Fibroblast of mammary gland (primary cell): ENCODE measurements at regions not wholly inside any gene's neighbourhood (a gene's known extent, or its start where the extent isn't known, plus 50 kb on each side); places are given as distances from the start of the nearest gene placed in this dataset.
"Not testable (repeated sequence)": the region's sequence is repeated elsewhere in the genome, so short reads cannot be mapped to it uniquely, and the experiment has no call there.

ENCODE experiments used
- DNase-seq: peaks from one replicate; pipeline ENCODE4 v3.0.0-alpha.2; 2010; ENCODE audit warnings: low read depth
- H3K4me3 ChIP-seq: 2 replicates; pipeline ENCODE4 v1.5.1; 2011; ENCODE audit warnings: low read depth, mild to moderate bottlenecking, low read length, moderate library complexity; ENCODE audit not compliant: control insufficient read depth
- TF ChIP-seq, protein P1 (sequence below): conservative IDR thresholded peaks from 2 replicates; pipeline ENCODE4 v1.5.1; 2011; ENCODE audit warnings: low read depth, low read length, inconsistent platforms; ENCODE audit not compliant: control insufficient read depth, insufficient read depth

DNA sequence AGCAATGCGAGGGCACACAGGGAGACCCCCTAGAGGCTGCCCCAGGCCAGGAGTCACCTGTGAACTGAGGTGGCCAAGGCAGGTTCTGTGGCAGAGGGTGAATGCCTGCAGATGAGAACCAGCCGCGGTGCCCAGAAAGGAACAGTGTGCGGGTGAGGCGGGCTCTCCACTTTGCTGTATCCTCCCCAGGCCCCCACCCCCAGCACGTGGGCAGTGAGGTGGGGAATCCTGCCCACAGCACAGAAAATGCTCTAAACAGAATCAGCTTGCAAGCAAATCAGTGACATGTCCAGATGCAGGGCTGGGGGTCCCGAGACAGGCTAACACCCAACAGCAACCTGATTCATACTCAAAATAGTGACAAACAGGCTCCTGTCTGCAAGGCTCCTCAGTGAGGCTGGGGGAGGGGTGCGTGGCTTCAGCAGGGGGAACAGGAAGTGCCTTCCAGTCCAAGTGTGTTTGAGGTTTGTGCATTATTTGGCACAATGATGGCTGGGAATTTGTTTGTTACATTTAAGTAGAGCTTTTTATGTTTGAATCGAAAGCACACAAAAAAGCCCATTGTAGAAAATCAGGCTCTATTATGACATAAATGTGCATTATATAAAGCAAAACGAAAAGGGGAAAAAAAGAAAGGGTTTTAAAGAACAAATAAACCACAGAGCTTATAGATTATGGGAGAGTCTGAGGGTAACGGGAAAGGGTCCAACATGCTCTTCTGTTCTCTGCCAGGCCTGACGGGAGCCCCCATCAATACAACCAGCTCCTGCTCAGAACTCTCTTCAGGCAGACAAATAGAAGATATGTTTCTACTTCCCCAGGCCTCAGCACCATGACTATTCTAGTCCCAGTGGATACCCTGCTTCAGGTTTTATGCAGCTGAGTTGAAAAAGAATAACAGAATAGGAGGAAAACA, 201.3 kb downstream of the HSD17B3 start:
- TF ChIP-seq, protein P1, sequence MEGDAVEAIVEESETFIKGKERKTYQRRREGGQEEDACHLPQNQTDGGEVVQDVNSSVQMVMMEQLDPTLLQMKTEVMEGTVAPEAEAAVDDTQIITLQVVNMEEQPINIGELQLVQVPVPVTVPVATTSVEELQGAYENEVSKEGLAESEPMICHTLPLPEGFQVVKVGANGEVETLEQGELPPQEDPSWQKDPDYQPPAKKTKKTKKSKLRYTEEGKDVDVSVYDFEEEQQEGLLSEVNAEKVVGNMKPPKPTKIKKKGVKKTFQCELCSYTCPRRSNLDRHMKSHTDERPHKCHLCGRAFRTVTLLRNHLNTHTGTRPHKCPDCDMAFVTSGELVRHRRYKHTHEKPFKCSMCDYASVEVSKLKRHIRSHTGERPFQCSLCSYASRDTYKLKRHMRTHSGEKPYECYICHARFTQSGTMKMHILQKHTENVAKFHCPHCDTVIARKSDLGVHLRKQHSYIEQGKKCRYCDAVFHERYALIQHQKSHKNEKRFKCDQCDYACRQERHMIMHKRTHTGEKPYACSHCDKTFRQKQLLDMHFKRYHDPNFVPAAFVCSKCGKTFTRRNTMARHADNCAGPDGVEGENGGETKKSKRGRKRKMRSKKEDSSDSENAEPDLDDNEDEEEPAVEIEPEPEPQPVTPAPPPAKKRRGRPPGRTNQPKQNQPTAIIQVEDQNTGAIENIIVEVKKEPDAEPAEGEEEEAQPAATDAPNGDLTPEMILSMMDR = no peak
- no peak for DNase-seq
- no peak overlapping the region for H3K4me3 ChIP-seq

DNA sequence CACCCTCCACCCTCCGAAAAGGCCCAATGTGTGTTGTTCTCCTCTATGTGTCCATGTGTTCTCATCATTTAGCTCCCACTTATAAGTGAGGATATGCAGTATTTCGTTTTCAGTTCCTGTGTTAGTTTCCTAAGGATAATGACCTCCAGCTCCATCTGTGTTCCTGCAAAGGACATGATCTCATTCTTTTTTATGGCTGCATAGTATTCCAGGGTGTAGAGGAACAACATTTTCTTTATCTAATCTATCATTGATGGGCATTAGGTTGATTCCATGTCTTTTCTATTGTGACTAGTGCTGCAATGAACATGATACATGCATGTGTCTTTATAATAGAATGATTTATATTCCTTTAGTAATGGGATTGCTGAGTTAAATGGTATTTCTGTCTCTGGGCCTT, 211.3 kb downstream of the HSD17B3 start:
- not testable (repeated sequence) for H3K4me3 ChIP-seq, DNase-seq

DNA sequence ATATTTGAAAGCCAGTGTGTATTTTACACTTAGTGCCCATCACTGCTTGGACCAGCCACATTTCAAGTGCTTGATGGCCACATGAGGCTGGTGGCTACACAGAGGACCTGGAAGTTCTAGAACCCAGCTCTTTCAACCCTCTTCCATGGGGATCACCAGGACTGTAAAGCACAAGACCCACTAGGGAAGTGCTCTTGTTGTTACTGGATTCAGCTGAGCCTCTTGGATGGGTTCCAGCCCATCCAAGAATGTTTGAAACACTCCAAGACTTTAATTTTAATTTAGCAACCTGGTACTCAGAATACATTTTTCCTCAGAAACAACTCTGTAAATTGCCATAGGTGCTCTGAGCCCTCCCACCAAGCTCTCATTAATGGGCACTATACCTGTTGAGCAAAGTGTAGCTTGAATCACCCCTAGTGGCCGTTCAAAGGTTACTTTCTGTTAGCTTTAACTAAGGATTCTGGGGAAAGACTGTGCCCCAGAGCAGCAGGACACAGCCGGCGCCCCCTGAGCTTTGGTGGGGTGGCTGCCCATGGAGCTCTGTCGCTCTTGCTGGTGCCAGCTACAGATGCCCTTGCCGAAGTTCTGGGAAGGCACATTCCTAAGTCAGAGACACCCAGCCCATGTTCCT, 212.4 kb downstream of the HSD17B3 start:
- H3K4me3 ChIP-seq = no peak overlapping the region
- DNase-seq = no peak
- TF ChIP-seq, protein P1 = no peak

DNA sequence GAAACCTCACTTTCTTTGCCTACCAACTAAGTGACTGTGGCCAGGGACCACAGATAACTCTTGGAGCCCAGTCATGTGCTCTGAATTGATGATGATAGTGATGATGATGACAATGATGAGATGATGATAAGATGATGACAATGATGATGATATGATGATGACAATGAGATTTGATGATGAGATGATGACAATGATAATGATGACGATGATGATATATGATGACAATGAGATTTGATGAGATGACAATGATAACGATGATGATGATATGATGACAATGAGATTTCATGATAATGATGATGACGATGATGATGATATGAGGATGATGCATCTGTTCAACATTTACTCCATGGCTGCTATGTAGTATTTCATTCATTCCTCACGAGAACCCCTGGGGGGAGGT, 213.0 kb downstream of the ERCC6L2 start:
- no peak for DNase-seq
- TF ChIP-seq, protein P1 = no peak
- H3K4me3 ChIP-seq = no peak overlapping the region

DNA sequence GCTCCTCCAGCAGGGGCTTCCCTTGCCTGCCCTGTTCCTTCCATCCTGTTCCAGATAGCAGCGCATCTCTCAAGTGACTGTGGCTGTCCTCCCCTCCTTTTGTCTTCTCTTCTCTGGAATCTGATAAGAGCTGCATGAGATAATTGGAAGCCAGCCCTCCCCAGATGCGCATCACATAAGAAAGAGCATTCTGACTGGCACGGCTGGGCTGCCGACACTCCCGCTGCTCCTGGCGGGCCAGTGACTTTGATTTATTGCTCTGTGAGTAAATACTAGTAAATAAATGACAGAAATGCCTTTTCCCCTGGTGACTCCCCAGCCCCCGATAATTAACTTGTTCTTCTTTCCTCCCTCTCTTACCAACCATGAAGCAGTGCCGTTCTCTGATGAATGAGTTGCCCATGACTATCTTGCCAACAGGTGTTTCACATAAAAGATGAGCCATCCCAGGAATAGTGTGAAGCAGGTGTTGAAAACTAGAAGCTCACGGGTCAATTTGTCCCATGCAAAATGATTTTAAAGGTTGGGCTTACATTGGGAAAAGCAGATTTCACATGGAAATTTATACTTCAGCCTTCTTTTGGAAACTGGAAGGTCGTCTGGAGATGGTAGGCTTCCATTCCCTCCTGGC, 212.3 kb downstream of the ERCC6L2 start:
- no peak overlapping the region for H3K4me3 ChIP-seq
- TF ChIP-seq, protein P1 = no peak
- no peak for DNase-seq

DNA sequence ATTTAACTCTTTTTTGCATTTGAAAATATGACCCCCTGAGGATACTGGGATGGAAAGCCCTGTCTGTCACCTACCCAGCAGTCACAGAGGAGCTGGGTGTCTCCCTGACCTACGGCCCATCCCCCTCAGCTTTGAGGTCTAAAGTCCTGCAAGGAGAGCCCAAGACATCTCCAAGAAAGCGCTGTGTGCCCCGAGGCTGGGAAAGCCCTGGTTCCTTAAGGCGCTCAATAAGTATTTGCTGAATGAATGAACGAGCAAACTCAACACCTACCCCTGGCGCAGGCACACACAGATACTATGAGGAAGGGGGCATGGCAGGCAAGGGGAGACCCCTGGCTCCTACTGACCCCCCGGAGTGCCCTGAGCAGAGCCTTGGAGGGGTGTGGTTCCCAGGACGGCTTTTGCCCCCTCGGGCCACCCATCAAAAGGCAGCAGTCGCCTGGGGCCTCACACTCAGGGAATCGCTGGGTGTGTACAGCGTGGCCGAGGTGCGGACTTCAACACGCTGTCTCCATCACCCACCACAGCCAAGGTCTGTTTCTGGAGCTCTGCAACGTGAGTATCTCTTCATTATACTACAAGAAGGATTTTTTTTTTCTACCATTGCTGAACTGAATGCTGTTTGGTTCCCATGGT, 211.6 kb downstream of the ERCC6L2 start:
- DNase-seq = no peak
- no peak overlapping the region for H3K4me3 ChIP-seq
- TF ChIP-seq, protein P1 = no peak
